HS-5 (cell line): ENCODE measurements at regions not wholly inside any gene's neighbourhood (a gene's known extent, or its start where the extent isn't known, plus 50 kb on each side); places are given as distances from the start of the nearest gene placed in this dataset.
"Not testable (repeated sequence)": the region's sequence is repeated elsewhere in the genome, so short reads cannot be mapped to it uniquely, and the experiment has no call there.

Experiments
- DNase-seq: peaks from one replicate; pipeline ENCODE4 v3.0.0-alpha.2; 2012; ENCODE audit warnings: low read depth

- DNase-seq: no peak
Observed at GRCh38 chr17:72175787-72176515, 55.1 kb downstream of the SOX9 start.

- DNase-seq: no peak
Observed at GRCh38 chr17:72176516-72176851, 55.7 kb downstream of the SOX9 start.

GRCh38 chr17:72176951-72177660, 56.3 kb downstream of the SOX9 start:
- no peak for DNase-seq

- no peak for DNase-seq
Observed at GRCh38 chr17:72177738-72178137, 56.9 kb downstream of the SOX9 start.

GRCh38 chr17:72182371-72182873, 61.6 kb downstream of the SOX9 start:
- DNase-seq: no peak

- no peak for DNase-seq
Observed at GRCh38 chr17:72183194-72183685, 62.4 kb downstream of the SOX9 start.

GRCh38 chr17:72184805-72185204, 64.0 kb downstream of the SOX9 start:
- no peak for DNase-seq

- no peak for DNase-seq
Observed at GRCh38 chr17:72185564-72185963, 64.7 kb downstream of the SOX9 start.

GRCh38 chr17:72187556-72187955, 66.7 kb downstream of the SOX9 start:
- DNase-seq: no peak

- no peak for DNase-seq
Observed at GRCh38 chr17:72188801-72189200, 68.0 kb downstream of the SOX9 start.

- no peak for DNase-seq
Observed at GRCh38 chr17:72189768-72190593, 69.2 kb downstream of the SOX9 start.

GRCh38 chr17:72191356-72191755, 70.5 kb downstream of the SOX9 start:
- no peak for DNase-seq

GRCh38 chr17:72191921-72192799, 71.3 kb downstream of the SOX9 start:
- peak; percentile 74 for DNase-seq

- DNase-seq: no peak
Observed at GRCh38 chr17:72192800-72193192, 72.0 kb downstream of the SOX9 start.

- DNase-seq: no peak
Observed at GRCh38 chr17:72193391-72194106, 72.7 kb downstream of the SOX9 start.

- not testable (repeated sequence) for DNase-seq
Observed at GRCh38 chr17:72194107-72194440, 73.3 kb downstream of the SOX9 start.

GRCh38 chr17:72199256-72199655, 78.4 kb downstream of the SOX9 start:
- no peak for DNase-seq

- DNase-seq: no peak
Observed at GRCh38 chr17:72204742-72205141, 83.9 kb downstream of the SOX9 start.

- no peak for DNase-seq
Observed at GRCh38 chr17:72205357-72205756, 84.5 kb downstream of the SOX9 start.

GRCh38 chr17:72205822-72206221, 85.0 kb downstream of the SOX9 start:
- no peak for DNase-seq

- DNase-seq: no peak
Observed at GRCh38 chr17:72206376-72206775, 85.6 kb downstream of the SOX9 start.
